SHP77 treated with DMSO at 0.1 percent for 48 hours (cell line): ENCODE measurements at regions not wholly inside any gene's neighbourhood (a gene's known extent, or its start where the extent isn't known, plus 50 kb on each side); places are given as distances from the start of the nearest gene placed in this dataset.

Experiments used
- DNase-seq: peaks from one replicate; lab custom pipeline; 2025; lab: John Stamatoyannopoulos, UW

GRCh38 chr10:85545874-85546273 is 820.7 kb downstream of the GRID1 start:
- no peak for DNase-seq

DNA sequence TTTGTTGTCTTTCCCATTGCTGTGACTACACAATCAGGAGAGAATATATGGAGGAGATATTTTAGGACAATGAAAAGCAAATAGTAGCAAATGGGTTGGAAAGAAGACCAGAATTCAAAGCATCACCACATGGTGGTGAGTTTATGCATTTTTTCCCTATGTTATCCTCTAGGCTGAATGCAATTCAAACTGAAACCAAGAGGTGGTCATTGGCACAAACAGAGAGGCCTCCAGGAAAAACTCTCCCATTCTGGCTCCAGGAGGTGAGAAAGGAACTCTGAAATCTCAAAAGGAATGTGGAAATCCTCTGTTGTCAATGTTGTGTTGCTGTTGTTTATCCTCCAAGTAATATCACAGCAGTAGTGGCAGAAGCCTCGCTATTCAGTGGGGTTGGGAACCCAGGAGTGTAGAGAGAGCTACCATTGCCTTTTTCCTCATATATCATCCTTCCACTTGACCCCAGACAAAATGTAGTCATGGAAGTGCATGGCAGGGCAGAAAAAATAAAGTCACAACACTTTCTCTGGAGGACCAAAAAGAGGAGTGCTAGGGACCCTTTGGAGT is 819.1 kb downstream of the GRID1 start:
- DNase-seq, result no peak

DNA sequence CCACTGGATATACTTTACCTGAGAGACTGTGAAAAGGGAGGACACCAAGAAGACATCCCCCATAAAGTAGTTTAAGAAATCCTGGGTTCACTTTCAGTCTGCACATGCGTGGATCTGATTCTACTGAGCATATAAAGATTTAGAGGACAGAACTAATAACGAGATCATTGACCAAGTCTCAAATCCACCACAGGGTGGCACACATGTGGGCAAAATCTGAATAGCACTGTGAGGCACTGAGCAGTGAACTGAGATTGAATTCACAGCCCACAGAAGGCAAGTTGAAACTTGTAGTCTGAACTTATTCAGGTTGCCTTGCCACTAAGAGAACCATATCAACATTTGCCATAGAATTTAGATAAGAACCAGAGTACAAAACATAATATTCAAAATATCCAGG is 818.6 kb downstream of the GRID1 start:
- no peak for DNase-seq
